HUES48 (cell line): ENCODE measurements at regions not wholly inside any gene's neighbourhood (a gene's known extent, or its start where the extent isn't known, plus 50 kb on each side); places are given as distances from the start of the nearest gene placed in this dataset.

Experiments
- H3K27ac ChIP-seq: one replicate; pipeline ENCODE4 v1.7.0; 2013; ENCODE audit warnings: low read depth, low read length, inconsistent platforms
- H3K27me3 ChIP-seq: 2 replicates; pipeline ENCODE4 v1.6.1; 2013; ENCODE audit warnings: mild to moderate bottlenecking, low read length; ENCODE audit not compliant: control insufficient read depth, insufficient read depth
- H3K36me3 ChIP-seq: 2 replicates; pipeline ENCODE4 v1.6.1; 2013; ENCODE audit warnings: low read length; ENCODE audit not compliant: control insufficient read depth, insufficient read depth
- H3K4me1 ChIP-seq: 2 replicates; pipeline ENCODE4 v1.6.1; 2013; ENCODE audit warnings: mild to moderate bottlenecking, low read length; ENCODE audit not compliant: control insufficient read depth, insufficient read depth
- H3K4me3 ChIP-seq: 2 replicates; pipeline ENCODE4 v1.5.1; 2013; ENCODE audit warnings: mild to moderate bottlenecking, low read depth, low read length
- H3K9ac ChIP-seq: 2 replicates; pipeline ENCODE4 v1.6.1; 2013; ENCODE audit warnings: mild to moderate bottlenecking, low read depth, low read length, moderate library complexity
- H3K9me3 ChIP-seq: 2 replicates; pipeline ENCODE4 v1.6.1; 2013; ENCODE audit warnings: low read length; ENCODE audit not compliant: control insufficient read depth, insufficient read depth

GRCh38 chr20:39328347-39328746 lies 366.2 kb downstream of the DHX35 start:
- no peaks in the 10 kb centered on the region for H3K36me3 ChIP-seq
- H3K4me3 ChIP-seq = no peak overlapping the region
- no peak overlapping the region for H3K9ac ChIP-seq
- no peak overlapping the region for H3K27ac ChIP-seq
- H3K27me3 ChIP-seq = no peaks in the 10 kb centered on the region
- H3K9me3 ChIP-seq = no peaks in the 10 kb centered on the region
- no peaks in the 10 kb centered on the region for H3K4me1 ChIP-seq

GRCh38 chr20:39326050-39326449 lies 363.9 kb downstream of the DHX35 start:
- H3K27ac ChIP-seq = no peak overlapping the region

GRCh38 chr20:39318911-39319310 lies 356.8 kb downstream of the DHX35 start:
- no peaks in the 10 kb centered on the region for H3K36me3 ChIP-seq
- H3K27ac ChIP-seq = no peak overlapping the region
- H3K9me3 ChIP-seq = no peaks in the 10 kb centered on the region
- no peaks in the 10 kb centered on the region for H3K27me3 ChIP-seq
- no peaks in the 10 kb centered on the region for H3K4me1 ChIP-seq
- H3K9ac ChIP-seq = no peak overlapping the region
- H3K4me3 ChIP-seq = no peak overlapping the region

More at GRCh38 chr20:39326050-39326449, 363.9 kb downstream of the DHX35 start:
- Histone ChIP-seq H3K4me1 (no peaks in the 10 kb centered on the region), H3K36me3 (no peaks in the 10 kb centered on the region), H3K9me3 (no peaks in the 10 kb centered on the region), H3K4me3 (no peak overlapping the region), H3K27me3 (no peaks in the 10 kb centered on the region), H3K9ac (no peak overlapping the region)

GRCh38 chr20:39312676-39313075 lies 350.5 kb downstream of the DHX35 start:
- no peak overlapping the region for H3K27ac ChIP-seq
- no peak overlapping the region for H3K9ac ChIP-seq
- no peaks in the 10 kb centered on the region for H3K27me3 ChIP-seq
- peaks cover 17% of the 10 kb centered on the region for H3K4me1 ChIP-seq
- H3K36me3 ChIP-seq = no peaks in the 10 kb centered on the region
- peaks cover 4% of the 10 kb centered on the region; the same call in 1 of the 2 replicates for H3K9me3 ChIP-seq
- H3K4me3 ChIP-seq = no peak overlapping the region

GRCh38 chr20:39311851-39312506 lies 349.8 kb downstream of the DHX35 start:
- Histone ChIP-seq H3K27me3 (no peaks in the 10 kb centered on the region), H3K9ac (no peak overlapping the region), H3K36me3 (no peaks in the 10 kb centered on the region), H3K27ac (no peak overlapping the region), H3K4me1 (peaks cover 17% of the 10 kb centered on the region), H3K4me3 (no peak overlapping the region), H3K9me3 (peaks cover 4% of the 10 kb centered on the region; the same call in 1 of the 2 replicates)

- Histone ChIP-seq H3K27me3 (no peaks in the 10 kb centered on the region), H3K27ac (peak overlapping the region; percentile 48), H3K9ac (no peak overlapping the region), H3K9me3 (peaks cover 4% of the 10 kb centered on the region; the same call in 1 of the 2 replicates), H3K4me3 (no peak overlapping the region), H3K36me3 (no peaks in the 10 kb centered on the region), H3K4me1 (peaks cover 17% of the 10 kb centered on the region)
These were observed 348.3 kb downstream of the DHX35 start for GRCh38 chr20:39310363-39310995.

- Histone ChIP-seq H3K27me3 (no peaks in the 10 kb centered on the region), H3K4me1 (peaks cover 17% of the 10 kb centered on the region), H3K9me3 (peaks cover 4% of the 10 kb centered on the region; the same call in 1 of the 2 replicates), H3K4me3 (no peak overlapping the region), H3K27ac (no peak overlapping the region), H3K36me3 (no peaks in the 10 kb centered on the region), H3K9ac (no peak overlapping the region)
These were observed 347.3 kb downstream of the DHX35 start for GRCh38 chr20:39309458-39309857.

- Histone ChIP-seq H3K4me3 (no peak overlapping the region), H3K36me3 (no peaks in the 10 kb centered on the region), H3K27ac (no peak overlapping the region), H3K9ac (no peak overlapping the region), H3K27me3 (no peaks in the 10 kb centered on the region), H3K9me3 (no peaks in the 10 kb centered on the region), H3K4me1 (no peaks in the 10 kb centered on the region)
These were observed 340.2 kb downstream of the DHX35 start for GRCh38 chr20:39302312-39302711.

GRCh38 chr20:39299783-39300182 lies 337.6 kb downstream of the DHX35 start:
- Histone ChIP-seq H3K4me3 (no peak overlapping the region), H3K27me3 (no peaks in the 10 kb centered on the region), H3K36me3 (no peaks in the 10 kb centered on the region), H3K4me1 (peaks cover 2% of the 10 kb centered on the region; the same call in 1 of the 2 replicates), H3K9me3 (no peaks in the 10 kb centered on the region), H3K9ac (no peak overlapping the region), H3K27ac (no peak overlapping the region)

- Histone ChIP-seq H3K9me3 (no peaks in the 10 kb centered on the region), H3K36me3 (no peaks in the 10 kb centered on the region), H3K4me3 (no peak overlapping the region), H3K27me3 (no peaks in the 10 kb centered on the region), H3K4me1 (peaks cover 11% of the 10 kb centered on the region), H3K9ac (no peak overlapping the region), H3K27ac (no peak overlapping the region)
These were observed 336.7 kb downstream of the DHX35 start for GRCh38 chr20:39298571-39299506.
